ENCODE measurements at regions not wholly inside any gene's neighbourhood (a gene's known extent, or its start where the extent isn't known, plus 50 kb on each side); places are given as distances from the start of the nearest gene placed in this dataset.

GRCh38 chr16:65884018-65884417 lies 482.5 kb upstream of the CDH5 start:
- DNase-seq = no peak

GRCh38 chr16:65878347-65878746 lies 488.1 kb upstream of the CDH5 start:
- no peak for DNase-seq

DNA sequence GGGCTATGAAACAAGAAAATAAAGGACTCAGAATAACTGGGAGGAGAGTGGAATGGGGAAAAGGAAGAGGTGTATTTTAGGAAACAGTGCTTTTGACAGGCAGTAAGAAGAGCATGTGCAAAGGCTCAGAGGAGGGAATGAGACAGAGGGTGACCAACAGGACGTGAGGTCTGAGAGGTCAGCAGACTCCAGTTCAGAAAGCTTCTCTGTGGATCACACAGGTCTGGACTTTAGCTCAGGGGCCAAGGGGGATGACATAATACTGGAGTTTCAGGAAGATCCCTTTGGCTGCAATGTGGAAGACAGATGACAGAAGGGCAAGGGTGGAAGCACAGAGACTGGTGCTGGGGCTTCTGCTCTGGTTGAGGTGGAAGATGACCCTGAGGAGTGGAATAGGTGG lies 489.9 kb upstream of the CDH5 start:
- no peak for DNase-seq

DNA sequence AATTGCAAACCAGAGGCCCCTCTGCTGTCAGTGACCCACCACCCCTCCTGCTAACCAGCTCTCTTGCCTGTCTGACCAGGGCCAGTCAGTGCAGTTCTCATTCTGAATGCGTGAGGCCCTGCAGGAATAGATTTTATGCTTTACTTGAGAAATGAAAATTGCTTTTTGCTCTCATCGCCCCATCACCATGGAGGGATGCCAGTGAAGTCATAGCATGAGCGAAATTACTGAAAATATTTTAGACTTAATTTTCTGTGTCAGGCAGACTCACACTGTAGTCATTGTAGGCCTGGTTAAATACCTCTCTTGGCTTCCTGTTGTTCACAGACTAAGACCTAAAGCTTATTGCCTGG lies 490.5 kb upstream of the CDH5 start:
- DNase-seq = no peak

GRCh38 chr16:65875381-65876055 lies 491.0 kb upstream of the CDH5 start:
- DNase-seq = no peak

GRCh38 chr16:65869261-65869660 lies 497.2 kb upstream of the CDH5 start:
- DNase-seq = no peak

- DNase-seq = no peak
Measured at GRCh38 chr16:65867276-65867960, 499.1 kb upstream of the CDH5 start.

DNA sequence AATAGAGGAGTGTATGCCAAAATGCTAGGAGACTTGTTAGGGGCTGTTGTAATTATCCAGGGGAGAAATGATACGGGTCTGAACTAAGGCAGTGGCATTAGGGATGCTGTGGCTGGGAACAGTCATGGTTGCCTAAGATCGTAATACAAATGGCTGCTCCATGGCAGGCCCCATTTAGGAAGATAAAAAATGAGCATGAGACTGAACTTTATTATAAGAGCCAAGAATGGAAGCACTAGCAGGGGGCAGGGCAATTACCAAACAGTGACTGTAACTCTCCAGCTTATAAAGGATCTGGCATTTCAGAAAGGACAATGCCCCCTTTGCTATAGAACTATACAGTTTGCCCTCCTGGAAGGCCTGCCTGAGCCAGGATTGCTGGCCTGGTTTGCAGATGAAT lies 503.3 kb upstream of the CDH5 start:
- DNase-seq = no peak

GRCh38 chr16:65861131-65861731 lies 505.3 kb upstream of the CDH5 start:
- no peak for DNase-seq

DNA sequence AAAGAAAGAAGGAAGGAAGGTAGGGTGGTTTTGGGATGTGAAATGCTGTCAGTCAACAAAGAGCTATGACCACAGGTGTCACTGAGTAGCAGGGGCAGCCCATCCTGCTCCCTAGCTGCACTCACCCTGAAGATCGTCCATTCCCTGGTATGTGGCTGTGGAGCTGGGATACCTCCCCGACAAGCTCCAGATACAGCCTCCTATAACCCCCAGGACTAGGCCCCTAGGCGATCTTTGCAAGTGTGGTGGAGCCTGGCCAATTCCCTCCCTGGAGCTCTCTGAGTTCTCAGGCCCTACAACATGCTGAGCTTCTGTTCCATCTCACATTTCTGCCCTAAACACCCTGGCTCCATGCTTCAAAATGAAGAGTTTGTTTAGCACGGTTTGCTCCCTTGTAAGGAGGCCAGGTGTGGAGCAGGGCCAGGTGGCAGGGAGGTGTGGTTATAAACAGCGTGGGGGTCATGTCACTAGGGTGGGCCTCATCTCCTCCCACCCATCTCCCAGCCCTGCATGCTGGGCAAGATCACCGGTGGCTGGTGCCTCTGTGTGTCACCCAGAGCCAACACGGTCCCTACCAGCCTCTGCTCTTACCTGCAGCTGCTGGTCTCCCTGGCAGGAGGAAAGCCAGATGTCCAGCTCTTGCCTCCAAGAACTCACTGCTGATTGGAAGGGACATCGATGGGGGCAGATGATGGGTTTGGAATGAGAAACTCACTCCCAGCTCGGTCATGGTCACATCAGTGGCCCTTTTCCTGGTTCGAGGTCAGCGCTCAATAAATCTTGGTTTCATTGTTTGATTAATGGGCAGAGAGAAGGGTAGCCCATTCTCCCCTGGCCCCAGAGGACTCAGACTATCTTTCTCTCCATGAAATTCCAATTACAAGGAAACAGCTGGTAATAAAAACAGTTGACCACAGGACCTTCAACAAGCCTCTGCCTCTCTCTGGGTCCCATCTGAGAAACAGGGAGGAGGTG lies 511.0 kb upstream of the CDH5 start:
- no peak for DNase-seq

DNA sequence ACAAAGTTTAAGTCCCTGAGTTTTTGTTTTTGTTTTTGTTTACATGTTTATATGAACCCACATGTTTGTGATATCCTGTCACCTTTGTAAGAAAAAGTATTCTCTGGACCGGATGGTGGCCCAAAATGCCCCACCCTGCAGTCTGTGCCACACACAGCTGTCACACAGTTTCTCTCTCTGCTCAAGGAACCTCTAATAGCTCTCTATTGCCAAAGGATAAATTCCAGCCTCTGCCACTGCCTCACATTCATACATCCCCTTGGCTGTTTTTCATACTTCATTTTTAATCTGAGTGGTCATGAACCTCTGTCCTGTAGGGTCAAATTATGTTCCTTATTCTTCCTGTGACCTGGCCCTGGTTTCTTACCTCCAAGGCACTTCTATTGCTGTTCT lies 520.3 kb upstream of the CDH5 start:
- DNase-seq = no peak

- DNase-seq = no peak
Measured at GRCh38 chr16:65845466-65846209, 520.9 kb upstream of the CDH5 start.

GRCh38 chr16:65843941-65844340 lies 522.5 kb upstream of the CDH5 start:
- DNase-seq = no peak

DNA sequence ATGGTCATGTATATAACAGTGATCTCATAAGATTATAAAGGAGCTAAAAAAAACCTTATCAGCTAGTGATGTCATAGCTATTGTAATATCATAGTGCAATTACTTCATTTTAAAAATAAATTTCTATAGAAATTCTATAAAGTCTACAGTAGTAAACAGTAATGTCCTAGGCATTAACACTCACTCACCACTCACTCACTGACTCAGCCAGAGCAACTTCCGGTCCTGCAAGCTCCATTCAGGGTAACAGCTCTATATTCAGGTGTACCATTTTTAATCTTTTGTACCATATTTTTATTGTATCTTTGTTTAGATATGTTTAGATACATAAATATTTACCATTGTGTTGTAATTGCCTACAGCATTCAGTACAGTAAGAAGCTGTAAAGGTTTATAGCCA lies 524.4 kb upstream of the CDH5 start:
- no peak for DNase-seq

- no peak for DNase-seq
Measured at GRCh38 chr16:65838001-65838400, 528.5 kb upstream of the CDH5 start.

GRCh38 chr16:65837464-65837863 lies 529.0 kb upstream of the CDH5 start:
- no peak for DNase-seq

GRCh38 chr16:65834688-65835087 lies 531.8 kb upstream of the CDH5 start:
- DNase-seq = no peak

DNA sequence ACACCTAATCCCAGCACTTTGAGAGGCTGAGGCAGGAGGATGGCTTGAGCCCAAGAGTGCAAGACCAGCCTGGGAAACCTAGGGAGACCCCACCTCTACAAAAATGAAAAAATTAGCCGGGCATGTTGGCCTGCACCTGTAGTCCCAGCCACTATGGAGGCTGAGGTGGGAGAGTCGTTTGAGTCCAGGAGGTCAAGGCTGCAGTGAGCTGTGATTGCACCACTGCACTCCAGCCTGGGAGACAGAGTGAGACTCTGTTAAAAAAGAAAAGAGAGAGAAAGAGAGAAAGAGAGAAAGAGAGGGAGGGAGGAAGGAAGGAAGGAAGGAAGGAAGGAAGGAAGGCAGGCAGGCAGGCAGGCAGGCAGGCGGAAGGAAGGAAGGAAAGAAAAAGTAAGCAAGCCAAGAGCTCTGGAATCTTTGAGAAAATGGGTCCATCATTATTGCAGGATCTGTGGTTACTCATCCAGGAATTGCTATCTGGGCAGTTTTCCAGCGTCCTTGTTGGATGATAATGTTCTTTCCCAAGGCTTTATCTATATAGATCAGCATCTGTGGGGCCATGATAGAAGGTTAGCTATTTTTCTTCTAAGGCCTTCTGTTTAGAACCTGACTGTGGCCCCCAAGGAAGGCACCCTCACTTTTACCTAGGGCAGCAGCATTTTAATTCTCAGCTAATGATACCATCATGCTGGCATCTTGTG lies 533.2 kb upstream of the CDH5 start:
- DNase-seq = no peak

DNA sequence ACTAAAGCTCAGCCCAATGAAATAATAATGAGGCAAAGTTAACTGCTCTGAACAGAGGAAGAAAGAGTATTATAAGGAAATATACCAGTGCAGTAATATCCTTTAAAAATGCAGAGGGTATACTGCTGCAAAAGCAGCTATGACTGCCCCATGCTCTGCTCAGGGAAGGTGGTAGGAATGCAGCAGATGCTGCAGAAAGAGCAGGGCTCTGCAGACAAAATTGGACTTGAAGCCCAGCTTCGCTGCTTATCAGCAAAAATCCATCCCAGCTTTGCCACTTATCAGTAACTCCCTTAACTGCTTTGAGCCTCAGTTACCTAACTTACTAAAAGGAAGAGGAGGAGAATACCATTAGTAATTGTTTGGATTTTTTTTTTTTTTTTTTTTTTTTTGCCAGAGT lies 533.8 kb upstream of the CDH5 start:
- DNase-seq = no peak

DNA sequence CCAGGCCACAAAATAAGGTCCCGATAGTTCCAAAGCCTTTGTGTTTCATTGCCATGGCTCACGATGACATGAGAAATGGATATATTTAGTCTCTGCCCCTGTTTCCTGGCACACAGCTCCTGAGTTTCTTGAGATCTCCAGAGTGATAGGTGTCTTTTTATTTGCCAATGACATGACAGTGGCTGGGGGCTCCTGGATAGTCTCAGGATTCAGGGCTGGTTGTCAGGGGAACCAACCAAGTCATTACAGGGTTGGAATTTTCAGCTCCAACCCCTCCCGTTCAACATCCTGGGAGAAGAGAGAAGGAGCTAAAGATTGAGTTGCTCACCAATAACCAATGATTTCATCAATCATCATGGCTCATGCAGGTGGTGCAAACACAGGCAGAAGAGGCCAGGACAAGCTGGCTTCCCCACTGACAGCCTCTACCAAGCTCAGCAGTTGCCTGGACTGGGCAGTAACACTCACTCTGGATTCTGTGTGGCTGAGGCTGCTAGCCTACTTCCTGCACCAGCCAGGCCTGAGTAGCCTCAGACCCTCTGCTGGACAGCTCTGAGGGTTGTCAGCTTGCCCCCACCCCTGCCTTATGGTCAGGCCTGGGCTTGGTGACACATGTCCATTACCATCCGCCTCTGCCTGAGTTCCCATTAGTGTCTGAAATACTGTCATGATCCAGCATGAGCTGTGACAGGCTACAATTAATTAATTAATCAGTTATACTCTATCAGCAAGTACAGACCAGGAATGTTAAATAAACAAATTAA lies 534.4 kb upstream of the CDH5 start:
- DNase-seq = no peak

DNA sequence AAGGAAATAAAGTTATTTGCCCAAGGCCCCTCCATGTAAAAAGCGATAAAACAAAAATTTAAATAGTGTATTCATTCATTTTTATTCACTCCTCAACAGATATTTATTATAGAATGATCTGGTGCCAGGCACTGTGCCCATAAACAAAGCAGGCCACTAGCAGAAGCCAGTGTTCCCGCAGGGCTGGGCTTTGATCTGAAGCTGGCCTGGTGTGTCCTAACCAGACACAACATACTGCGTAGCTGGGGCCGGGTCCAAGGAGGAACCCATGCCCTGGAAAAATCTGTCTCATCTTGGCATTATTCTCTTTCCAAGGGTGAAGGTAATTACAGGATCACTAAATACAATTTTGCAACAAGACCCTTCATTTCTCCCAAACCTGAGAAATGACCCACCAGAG lies 537.4 kb upstream of the CDH5 start:
- no peak for DNase-seq
